Hepatic stellate cell (primary cell): ENCODE measurements at regions not wholly inside any gene's neighbourhood (a gene's known extent, or its start where the extent isn't known, plus 50 kb on each side); places are given as distances from the start of the nearest gene placed in this dataset.
A peak's percentile ranks its signal among the peaks of the same experiment; 100 is the strongest.
"Not testable (repeated sequence)": the region's sequence is repeated elsewhere in the genome, so short reads cannot be mapped to it uniquely, and the experiment has no call there.

Source experiments
- DNase-seq: peaks from one replicate; pipeline ENCODE4 v3.0.0; 2011; ENCODE audit warnings: low spot score

DNA sequence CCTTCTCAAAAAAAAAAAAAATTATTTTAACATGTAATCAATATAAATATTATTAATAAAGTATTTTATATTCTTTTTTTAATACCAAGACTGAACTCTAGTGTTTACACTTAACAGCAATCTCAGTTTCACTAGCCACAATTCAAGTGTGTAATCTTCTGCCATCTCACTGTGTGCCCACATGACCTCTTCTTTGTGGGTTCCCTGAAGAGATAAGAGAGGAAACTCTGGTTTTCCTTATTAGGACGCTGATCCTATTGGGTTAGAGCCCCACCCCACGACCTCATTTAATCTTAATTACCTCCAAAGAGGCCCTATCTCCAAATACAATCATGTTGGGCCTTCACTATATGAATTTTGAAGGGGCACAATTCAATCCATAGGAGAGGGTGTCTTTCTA, 177.6 kb downstream of the STK31 start:
- no peak for DNase-seq

DNA sequence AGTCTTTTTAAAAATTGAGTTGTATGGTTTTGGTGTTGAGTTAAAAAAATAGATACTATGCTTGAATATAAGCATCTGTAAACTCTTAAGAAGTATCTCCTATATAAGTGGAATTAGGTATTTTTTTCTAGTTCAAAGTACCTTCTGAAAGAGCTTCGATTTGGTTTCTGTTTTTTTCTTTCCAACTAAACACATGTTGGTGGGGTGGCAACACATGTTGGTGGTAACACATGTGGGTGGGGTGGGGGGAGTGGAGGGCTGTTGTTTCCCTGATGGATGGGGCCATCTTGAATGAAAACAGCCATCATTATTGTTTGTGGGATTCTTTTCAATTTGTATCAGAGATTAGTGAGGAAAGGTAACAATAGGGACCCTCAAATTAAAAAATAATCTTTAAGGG, 178.9 kb downstream of the STK31 start:
- no peak for DNase-seq

DNA sequence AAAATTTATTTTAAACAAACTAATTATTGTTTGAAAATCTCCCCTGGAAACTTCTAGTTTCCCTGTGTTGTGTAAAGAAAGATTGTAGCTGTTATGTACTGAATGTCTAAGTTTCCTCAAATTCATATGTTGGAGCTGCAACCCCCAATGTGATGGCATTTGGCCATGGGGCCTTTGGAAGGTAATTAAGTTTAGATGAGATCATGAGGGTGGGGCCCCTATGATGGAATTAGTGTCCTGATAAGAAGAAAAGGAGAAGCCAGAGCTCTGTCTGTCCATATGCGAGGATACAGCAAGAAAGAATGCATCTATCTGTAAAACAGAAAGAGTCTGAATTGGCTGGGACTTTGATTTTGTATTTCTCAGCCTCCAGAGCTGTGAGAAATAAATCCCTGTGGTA, 179.5 kb downstream of the STK31 start:
- DNase-seq = no peak

DNA sequence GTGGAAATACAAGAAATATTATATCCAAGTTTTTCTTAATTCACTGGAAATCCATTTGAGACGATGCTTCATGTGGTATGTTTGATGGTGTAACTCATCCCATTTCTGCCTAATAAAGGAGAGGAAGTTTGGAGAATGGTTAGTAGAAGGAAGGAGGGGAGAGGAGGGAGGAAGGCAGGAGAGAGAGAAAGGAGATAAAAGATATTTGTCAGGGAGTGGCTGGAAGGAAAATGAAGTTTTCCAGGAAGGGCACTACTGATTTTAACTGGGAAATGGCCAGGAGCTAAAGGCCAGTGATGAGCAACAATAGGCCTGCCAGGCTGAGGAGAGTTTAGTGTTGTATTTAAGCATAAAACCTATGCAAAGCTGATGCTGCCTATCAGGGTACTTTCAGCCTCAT, 182.0 kb downstream of the STK31 start:
- DNase-seq = no peak

GRCh38 chr7:23893176-23893941, 183.3 kb downstream of the STK31 start:
- peak; percentile 12 for DNase-seq

GRCh38 chr7:23893942-23894891, 184.2 kb downstream of the STK31 start:
- DNase-seq = no peak

- no peak for DNase-seq
Measured at GRCh38 chr7:23894892-23895569, 185.0 kb downstream of the STK31 start.

GRCh38 chr7:23895666-23896096, 185.7 kb downstream of the STK31 start:
- DNase-seq = no peak

GRCh38 chr7:23898619-23899018, 188.6 kb downstream of the STK31 start:
- DNase-seq = no peak

DNA sequence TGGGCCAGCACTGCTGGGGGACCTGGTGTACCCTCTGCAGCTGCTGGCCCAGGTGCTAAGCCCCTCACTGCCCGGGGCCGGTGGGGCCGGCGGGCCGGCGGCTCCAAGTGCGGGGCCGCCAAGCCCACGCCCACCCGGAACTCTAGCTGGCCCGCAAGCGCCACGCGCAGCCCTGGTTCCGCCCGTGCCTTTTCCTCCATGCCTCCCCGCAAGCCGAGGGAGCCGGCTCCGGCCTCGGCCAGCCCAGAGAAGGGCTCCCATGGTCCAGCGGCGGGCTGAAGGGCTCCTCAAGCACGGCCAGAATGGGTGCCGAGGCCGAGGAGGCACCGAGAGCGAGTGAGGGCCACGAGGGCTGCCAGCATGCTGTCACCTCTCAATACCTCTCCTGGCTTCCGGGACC, 194.9 kb downstream of the STK31 start:
- not testable (repeated sequence) for DNase-seq

GRCh38 chr7:23907012-23907411, 197.0 kb downstream of the STK31 start:
- no peak for DNase-seq

DNA sequence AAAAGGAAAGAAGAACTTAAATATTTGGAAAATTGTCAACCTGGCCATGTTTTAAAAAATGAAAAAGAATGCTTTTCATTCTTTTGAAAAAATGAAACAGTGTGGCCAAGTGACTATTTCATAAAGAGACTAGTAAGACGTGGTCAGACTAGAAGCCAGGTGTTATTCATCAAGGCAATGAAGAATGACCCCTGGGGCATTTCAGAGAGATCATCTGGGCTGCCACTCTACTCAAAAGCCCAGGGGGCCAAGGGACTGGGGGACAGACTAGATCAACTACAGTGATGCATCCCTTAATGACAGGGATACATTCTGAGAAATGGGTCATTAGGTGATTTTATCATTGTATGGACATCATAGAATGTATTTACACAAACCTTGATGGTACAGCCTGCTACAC, 199.4 kb downstream of the STK31 start:
- DNase-seq = no peak

DNA sequence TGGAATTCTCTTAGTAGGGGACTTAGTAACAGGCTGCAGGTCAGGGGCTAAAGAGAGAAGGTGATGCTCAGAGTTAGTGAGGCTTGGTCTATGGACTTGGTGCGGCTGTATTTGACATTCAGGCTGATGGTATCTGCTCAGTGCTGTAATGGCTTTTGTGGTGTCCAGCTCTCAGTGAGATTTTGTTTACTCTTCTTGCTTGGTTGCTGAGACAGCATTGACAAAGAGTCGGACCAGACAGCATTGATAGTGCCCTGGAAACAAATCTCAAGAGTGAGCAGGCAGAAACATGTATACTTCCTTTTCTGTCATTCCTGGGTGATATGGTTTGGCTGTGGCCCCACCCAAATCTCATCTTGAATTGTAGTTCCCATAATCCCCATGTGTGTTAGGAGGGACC, 202.0 kb downstream of the STK31 start:
- no peak for DNase-seq

GRCh38 chr7:23913016-23913415, 203.0 kb downstream of the STK31 start:
- DNase-seq = no peak

GRCh38 chr7:23915236-23915635, 205.2 kb downstream of the STK31 start:
- DNase-seq = no peak

DNA sequence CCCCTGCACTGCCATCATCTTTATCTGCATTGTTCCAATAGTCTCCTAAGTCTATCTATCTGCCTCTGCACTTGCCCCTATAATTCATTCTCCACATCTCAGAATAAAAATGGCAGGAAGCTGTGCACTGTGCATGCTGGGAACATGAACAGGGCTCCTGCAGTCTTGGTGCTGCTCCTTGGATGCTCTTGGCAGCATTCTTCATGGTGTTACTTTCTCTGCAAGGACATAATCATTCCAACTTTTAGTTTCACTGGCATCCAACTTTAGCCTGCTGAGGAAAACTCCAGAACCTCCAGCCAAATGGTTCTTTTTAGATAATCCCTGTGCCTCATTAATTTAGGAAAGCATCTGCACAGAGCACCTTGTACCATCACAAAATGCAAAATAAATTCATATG, 208.3 kb downstream of the STK31 start:
- no peak for DNase-seq

DNA sequence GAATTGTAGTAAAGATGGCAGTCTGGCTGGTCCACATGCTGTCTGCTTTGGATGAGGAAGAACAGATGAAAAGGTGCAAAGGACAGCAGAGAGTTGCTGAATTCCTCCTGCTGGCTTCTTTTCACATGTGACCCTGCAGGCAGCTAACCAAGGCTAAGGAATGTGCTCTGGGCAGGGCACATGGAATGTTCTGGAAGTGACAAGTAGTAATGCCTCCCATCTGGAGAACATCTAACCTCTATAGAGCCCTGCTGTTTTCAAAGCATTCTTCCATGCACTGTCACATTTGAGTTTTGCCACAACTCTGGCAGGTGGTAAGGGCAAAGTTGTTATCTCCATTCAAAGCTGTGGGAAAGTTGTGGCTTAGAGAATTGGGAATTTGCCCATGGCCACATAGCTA, 208.8 kb downstream of the STK31 start:
- DNase-seq = no peak

DNA sequence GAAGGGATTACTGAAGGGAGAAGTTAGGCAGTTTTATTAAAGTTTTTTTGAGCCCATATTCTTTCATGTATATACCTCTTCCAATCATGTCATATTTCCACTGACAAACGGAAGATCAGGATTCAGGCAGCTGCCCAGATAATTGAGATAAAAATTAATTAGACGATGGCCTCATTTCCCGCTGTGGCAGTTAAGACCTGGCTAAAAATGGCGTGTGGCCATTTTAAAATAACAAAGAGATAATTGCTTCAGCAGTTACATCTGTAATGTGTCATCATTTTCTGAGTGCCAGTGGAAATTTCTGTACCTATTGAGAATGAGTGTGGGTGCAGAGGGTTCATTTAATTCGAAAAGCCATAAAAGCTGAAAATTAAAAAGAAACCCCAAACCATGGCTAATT, 215.1 kb downstream of the STK31 start:
- no peak for DNase-seq

GRCh38 chr7:23927709-23928417, 217.8 kb downstream of the STK31 start:
- no peak for DNase-seq

- DNase-seq = no peak
Measured at GRCh38 chr7:23928418-23928775, 218.4 kb downstream of the STK31 start.

- no peak for DNase-seq
Measured at GRCh38 chr7:23930312-23930711, 220.3 kb downstream of the STK31 start.

DNA sequence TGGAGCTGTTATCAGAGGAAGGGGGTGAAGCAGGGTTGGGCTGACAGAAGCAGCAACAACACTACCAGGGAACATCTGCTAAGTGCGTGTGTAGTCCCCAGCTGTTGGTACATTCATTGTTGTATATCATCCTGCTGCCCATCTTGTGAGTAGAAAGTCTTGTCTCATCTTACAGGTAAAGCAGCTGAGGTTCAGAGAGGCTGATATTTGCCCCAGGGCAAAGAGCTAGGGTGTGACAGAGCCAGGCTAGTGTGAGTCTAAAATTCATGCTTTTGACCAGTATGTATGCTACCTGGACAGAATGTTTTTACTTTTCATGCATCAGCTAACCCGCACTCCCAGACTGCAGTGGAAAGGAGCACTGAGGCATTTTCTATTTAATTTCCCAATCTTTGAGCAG, 221.6 kb downstream of the STK31 start:
- DNase-seq = no peak
